Keratinocyte (primary cell): ENCODE measurements at regions not wholly inside any gene's neighbourhood (a gene's known extent, or its start where the extent isn't known, plus 50 kb on each side); places are given as distances from the start of the nearest gene placed in this dataset.
"Not testable (repeated sequence)": the region's sequence is repeated elsewhere in the genome, so short reads cannot be mapped to it uniquely, and the experiment has no call there.

Experiments used
- DNase-seq: peaks from one replicate; pipeline ENCODE4 v3.0.0-alpha.2; 2011; ENCODE audit warnings: low read depth, missing footprints, low spot score
- FAIRE-seq: peaks from 2 replicates; lab custom pipeline; 2011; peaks lifted over from hg19 to GRCh38; lab: Jason Lieb, UNC
- H2AFZ ChIP-seq: 2 replicates; pipeline ENCODE4 v1.6.0; 2012; ENCODE audit warnings: low read length, control low read depth, inconsistent platforms; ENCODE audit not compliant: control insufficient read depth
- H3K27ac ChIP-seq: 2 replicates; pipeline ENCODE4 v1.5.1; 2011; ENCODE audit warnings: low read length; ENCODE audit not compliant: control insufficient read depth, insufficient read depth
- H3K27me3 ChIP-seq: 3 replicates; pipeline ENCODE4 v1.6.0; 2011; ENCODE audit warnings: low read length; ENCODE audit not compliant: control insufficient read depth, insufficient read depth; ENCODE audit errors: extremely low read depth
- H3K36me3 ChIP-seq, 2 experiments: 2 replicates in 1 of 2; 3 replicates in 1 of 2; pipeline ENCODE4 v1.5.1; 2011; ENCODE audit warnings: low read length in 2 of 2, mild to moderate bottlenecking in 1 of 2; ENCODE audit not compliant: control insufficient read depth in 2 of 2, insufficient read depth in 2 of 2; ENCODE audit errors: extremely low read depth in 1 of 2
- H3K4me1 ChIP-seq: 3 replicates; pipeline ENCODE4 v1.5.1; 2011; ENCODE audit warnings: low read length; ENCODE audit not compliant: control insufficient read depth, insufficient read depth; ENCODE audit errors: extremely low read depth
- H3K4me2 ChIP-seq: 3 replicates; pipeline ENCODE4 v1.6.0; 2011; ENCODE audit warnings: low read depth, low read length; ENCODE audit not compliant: control insufficient read depth, insufficient read depth; ENCODE audit errors: extremely low read depth
- H3K4me3 ChIP-seq, 3 experiments: fragments of 200-600 bp in 1 of 3; sonication (generic) in 1 of 3; 2 replicates in 2 of 3; 3 replicates in 1 of 3; pipeline ENCODE4 v1.5.1; 2011 to 2016; ENCODE audit warnings: low read length in 3 of 3, mild to moderate bottlenecking in 3 of 3, control low read depth in 2 of 3, inconsistent platforms in 1 of 3, low read depth in 1 of 3, mixed read lengths in 1 of 3, mixed run types in 1 of 3, moderate library complexity in 1 of 3; ENCODE audit not compliant: control insufficient read depth in 2 of 3, insufficient read depth in 2 of 3; ENCODE audit errors: extremely low read depth in 1 of 3
- H3K79me2 ChIP-seq: 2 replicates; pipeline ENCODE4 v1.6.0; 2012; ENCODE audit warnings: low read length; ENCODE audit not compliant: control insufficient read depth, insufficient read depth
- H3K9ac ChIP-seq: 3 replicates; pipeline ENCODE4 v1.6.0; 2011; ENCODE audit warnings: low read length; ENCODE audit not compliant: control insufficient read depth, insufficient read depth; ENCODE audit errors: extremely low read depth
- H3K9me1 ChIP-seq: 3 replicates; pipeline ENCODE4 v1.6.0; 2011; ENCODE audit warnings: low read length; ENCODE audit not compliant: control insufficient read depth, insufficient read depth; ENCODE audit errors: extremely low read depth
- H3K9me3 ChIP-seq: 2 replicates; pipeline ENCODE4 v1.5.1; 2012; ENCODE audit warnings: low read depth, low read length; ENCODE audit not compliant: control insufficient read depth
- H4K20me1 ChIP-seq: 3 replicates; pipeline ENCODE4 v1.6.0; 2011; ENCODE audit warnings: low read length; ENCODE audit not compliant: control insufficient read depth, insufficient read depth; ENCODE audit errors: extremely low read depth
- CTCF ChIP-seq, 3 experiments: IDR thresholded peaks in 1 of 3; conservative IDR thresholded peaks in 1 of 3; optimal IDR thresholded peaks in 1 of 3; 2 replicates in 2 of 3; 3 replicates in 1 of 3; pipeline versions ENCODE3 to v1.5.1; 2011; ENCODE audit warnings: low read length in 3 of 3, mild to moderate bottlenecking in 3 of 3, moderate library complexity in 2 of 3, control low read depth in 1 of 3, inconsistent platforms in 1 of 3; ENCODE audit not compliant: insufficient read depth in 2 of 3; ENCODE audit errors: extremely low read depth in 1 of 3
- EZH2 ChIP-seq: IDR thresholded peaks from one replicate; pipeline ENCODE4 v1.6.1; 2012; ENCODE audit warnings: inconsistent platforms, mild to moderate bottlenecking, low read length, moderate library complexity
- dilution Hi-C: fragments of 300-500 bp; cut with MboI; formaldehyde crosslinking; loops from one replicate; pipeline ENCODE4 v1.7.0; 2020; ENCODE audit warnings: low sequenced_read_pairs; ENCODE audit not compliant: extremely low pct_ligation_motif_present

- H2AFZ ChIP-seq, H3K4me3 ChIP-seq, H3K36me3 ChIP-seq, H3K9me1 ChIP-seq, FAIRE-seq, H4K20me1 ChIP-seq, DNase-seq, H3K9ac ChIP-seq, dilution Hi-C loops, H3K79me2 ChIP-seq, H3K27ac ChIP-seq, H3K9me3 ChIP-seq, H3K27me3 ChIP-seq, H3K4me2 ChIP-seq: not testable (repeated sequence)
- peaks cover 30% of the 10 kb centered on the region for H3K4me1 ChIP-seq
Measured at GRCh38 chr6:142016666-142017065, 116.1 kb upstream of the GJE1 start.

- FAIRE-seq, H3K27me3 ChIP-seq, dilution Hi-C loops, H3K36me3 ChIP-seq, H3K4me2 ChIP-seq, H3K9me3 ChIP-seq, H4K20me1 ChIP-seq, H3K9me1 ChIP-seq, DNase-seq, H3K79me2 ChIP-seq: not testable (repeated sequence)
- Histone ChIP-seq H3K27ac (peak overlapping the region; percentile 86), H3K9ac (peak overlapping the region; percentile 40), H2AFZ (peak overlapping the region; percentile 56), H3K4me1 (peaks cover 30% of the 10 kb centered on the region), H3K4me3 (peak overlapping the region in 1 of 3 experiments; percentile 1)
Measured at GRCh38 chr6:142015463-142015862, 117.3 kb upstream of the GJE1 start.

GRCh38 chr6:142015011-142015410 is 117.7 kb upstream of the GJE1 start:
- Histone ChIP-seq H3K27ac (peak overlapping the region; percentile 86), H3K27me3 (no peaks in the 10 kb centered on the region), H3K79me2 (no peaks in the 10 kb centered on the region), H3K9me3 (no peaks in the 10 kb centered on the region), H3K9ac (peak overlapping the region; percentile 40), H3K4me2 (peak overlapping the region; percentile 50), H3K9me1 (no peaks in the 10 kb centered on the region), H4K20me1 (no peaks in the 10 kb centered on the region), H3K4me1 (peaks cover 30% of the 10 kb centered on the region), H3K36me3 (no peaks in the 10 kb centered on the region), H2AFZ (peak overlapping the region; percentile 29), H3K4me3 (peak overlapping the region in 2 of 3 experiments; percentile 1 to 30)
- dilution Hi-C loops: no loop called here
- DNase-seq: no peak
- no peak for FAIRE-seq
- TF ChIP-seq EZH2: no peak
- TF ChIP-seq CTCF (optimal IDR thresholded peaks at IDR 0.05 in 1 of 3, IDR thresholded peaks at IDR 0.05 in 1 of 3, conservative IDR thresholded peaks at IDR 0.05 in 1 of 3; ENCODE audit: extremely low read depth in 1 of 3, insufficient read depth in 2 of 3, low read length in 3 of 3): no peak
